Neural cell (in vitro differentiated cells): ENCODE measurements at regions not wholly inside any gene's neighbourhood (a gene's known extent, or its start where the extent isn't known, plus 50 kb on each side); places are given as distances from the start of the nearest gene placed in this dataset.

Source experiments
- H2AFZ ChIP-seq: fragments of 200-600, 300-800 bp; sonication (generic), shearing (Covaris generic); 2 replicates; pipeline ENCODE4 v1.6.0; 2014; ENCODE audit warnings: low read depth, mild to moderate bottlenecking, antibody characterized with exemption, low read length, moderate library complexity
- H3F3A ChIP-seq: fragments of 200-600 bp; shearing (Covaris generic); 2 replicates; pipeline ENCODE4 v1.6.1; 2016; ENCODE audit warnings: mild to moderate bottlenecking, moderate library complexity, mixed read lengths, antibody characterized with exemption, low read length; ENCODE audit not compliant: insufficient read depth, poor library complexity, severe bottlenecking
- H3K27ac ChIP-seq: fragments of 200-600, 300-800 bp; sonication (generic), shearing (Covaris generic); 2 replicates; pipeline ENCODE4 v1.5.1; 2014; ENCODE audit warnings: mild to moderate bottlenecking, low read length, moderate library complexity
- H3K27me3 ChIP-seq: fragments of 300-800, 200-600 bp; sonication (generic), shearing (Covaris generic); 2 replicates; pipeline ENCODE4 v1.6.0; 2014; ENCODE audit warnings: mild to moderate bottlenecking, low read depth, low read length, moderate library complexity; ENCODE audit not compliant: insufficient read depth
- H3K36me3 ChIP-seq: fragments of 300-800, 200-600 bp; sonication (generic), shearing (Covaris generic); 2 replicates; pipeline ENCODE4 v1.5.1; 2014; ENCODE audit warnings: mild to moderate bottlenecking, antibody characterized with exemption, low read length, moderate library complexity; ENCODE audit not compliant: insufficient read depth
- H3K4me2 ChIP-seq: fragments of 300-800, 200-600 bp; sonication (generic), shearing (Covaris generic); 2 replicates; pipeline ENCODE4 v1.6.0; 2014; ENCODE audit warnings: mild to moderate bottlenecking, low read length
- H3K4me3 ChIP-seq: fragments of 300-800, 200-600 bp; sonication (generic), shearing (Covaris generic); 2 replicates; pipeline ENCODE4 v1.5.1; 2014; ENCODE audit warnings: mild to moderate bottlenecking, low read length, moderate library complexity
- H3K79me2 ChIP-seq: fragments of 200-600 bp; shearing (Covaris generic); replicated peaks from 2 replicates; pipeline ENCODE4 v1.6.0; 2014; ENCODE audit warnings: mild to moderate bottlenecking, low read length, moderate library complexity; ENCODE audit not compliant: insufficient read depth
- H3K9ac ChIP-seq: fragments of 300-800, 200-600 bp; sonication (generic), shearing (Covaris generic); 2 replicates; pipeline ENCODE4 v1.6.1; 2016; ENCODE audit warnings: mild to moderate bottlenecking, low read length, mixed read lengths
- H3K9me2 ChIP-seq: fragments of 200-600 bp; shearing (Covaris generic); 2 replicates; pipeline ENCODE4 v1.6.1; 2016; ENCODE audit warnings: mild to moderate bottlenecking, low read length, mixed read lengths; ENCODE audit not compliant: insufficient read depth
- H3K9me3 ChIP-seq: fragments of 200-600, 300-800 bp; sonication (generic), shearing (Covaris generic); 2 replicates; pipeline ENCODE4 v1.6.1; 2016; ENCODE audit warnings: mild to moderate bottlenecking, mixed run types, low read length, moderate library complexity, mixed read lengths
- H4K20me1 ChIP-seq: fragments of 200-600 bp; shearing (Covaris generic); 2 replicates; pipeline ENCODE4 v1.6.1; 2016; ENCODE audit warnings: mild to moderate bottlenecking, mixed run types; ENCODE audit not compliant: insufficient read depth
- CTCF ChIP-seq: fragments of 450-650 bp; IDR thresholded peaks from 2 replicates; pipeline ENCODE4 v1.5.1; 2014; ENCODE audit warnings: antibody characterized with exemption, mild to moderate bottlenecking, moderate library complexity; ENCODE audit not compliant: poor library complexity, severe bottlenecking
- EP300 ChIP-seq: fragments of 450-650 bp; conservative IDR thresholded peaks from 2 replicates; pipeline ENCODE4 v1.6.1; 2014; ENCODE audit warnings: antibody characterized with exemption, mild to moderate bottlenecking, moderate library complexity; ENCODE audit not compliant: poor library complexity, severe bottlenecking
- EZH2 ChIP-seq: fragments of 200-600, 300-800 bp; shearing (Covaris generic), sonication (generic); IDR thresholded peaks from 2 replicates; pipeline ENCODE4 v1.6.1; 2014; ENCODE audit warnings: antibody characterized with exemption, low read length, borderline replicate concordance, mild to moderate bottlenecking; ENCODE audit not compliant: insufficient read depth, poor library complexity, severe bottlenecking
- MXI1 ChIP-seq: fragments of 450-650 bp; conservative IDR thresholded peaks from 2 replicates; pipeline ENCODE4 v1.6.1; 2014; ENCODE audit warnings: antibody characterized with exemption, mild to moderate bottlenecking; ENCODE audit not compliant: poor library complexity, severe bottlenecking
- POLR2AphosphoS5 ChIP-seq: IDR thresholded peaks from 2 replicates; pipeline ENCODE4 v1.6.1; 2012
- RAD21 ChIP-seq: fragments of 450-650 bp; conservative IDR thresholded peaks from 2 replicates; pipeline ENCODE4 v1.6.1; 2014; ENCODE audit warnings: antibody characterized with exemption, mild to moderate bottlenecking, moderate library complexity
- REST ChIP-seq: IDR thresholded peaks from 2 replicates; pipeline ENCODE4 v1.6.1; 2012; ENCODE audit warnings: borderline replicate concordance
- TAF1 ChIP-seq: IDR thresholded peaks from 2 replicates; pipeline ENCODE4 v1.6.1; 2012; ENCODE audit warnings: low read depth

DNA sequence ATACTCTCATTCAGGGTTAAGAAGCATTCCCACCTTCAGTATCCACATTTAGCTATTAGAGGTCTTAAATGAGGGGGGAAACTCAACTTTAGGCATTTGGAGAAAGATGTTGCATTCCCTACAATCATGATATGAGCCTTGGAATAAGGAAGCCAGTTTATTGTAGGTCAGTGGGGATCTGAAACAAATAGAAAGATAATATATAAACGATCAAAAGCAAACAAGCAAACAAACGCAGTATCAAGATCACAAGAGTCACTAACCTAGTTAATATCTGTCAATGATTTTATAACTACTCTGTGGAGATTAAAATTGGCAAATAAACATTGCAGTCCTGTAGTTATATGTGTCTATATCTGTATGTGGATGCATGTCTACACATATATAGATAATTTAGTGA is 152.4 kb upstream of the LRATD1 start:
- H3K9me3 ChIP-seq, result no peaks in the 10 kb centered on the region
- H3K79me2 ChIP-seq, result no peaks in the 10 kb centered on the region
- H3K4me2 ChIP-seq, result no peak overlapping the region
- no peaks in the 10 kb centered on the region for H3K36me3 ChIP-seq
- H3K27me3 ChIP-seq, result no peaks in the 10 kb centered on the region
- no peaks in the 10 kb centered on the region for H4K20me1 ChIP-seq
- no peaks in the 10 kb centered on the region for H3K9me2 ChIP-seq
- TF ChIP-seq TAF1, result no peak
- TF ChIP-seq CTCF, result no peak
- TF ChIP-seq MXI1, result no peak
- TF ChIP-seq REST, result no peak
- no peak for TF ChIP-seq RAD21
- no peak for TF ChIP-seq EP300
- H3K9ac ChIP-seq, result no peak overlapping the region
- H2AFZ ChIP-seq, result no peak overlapping the region
- no peak overlapping the region for H3K27ac ChIP-seq
- H3F3A ChIP-seq, result no peaks in the 10 kb centered on the region
- no peak overlapping the region for H3K4me3 ChIP-seq

DNA sequence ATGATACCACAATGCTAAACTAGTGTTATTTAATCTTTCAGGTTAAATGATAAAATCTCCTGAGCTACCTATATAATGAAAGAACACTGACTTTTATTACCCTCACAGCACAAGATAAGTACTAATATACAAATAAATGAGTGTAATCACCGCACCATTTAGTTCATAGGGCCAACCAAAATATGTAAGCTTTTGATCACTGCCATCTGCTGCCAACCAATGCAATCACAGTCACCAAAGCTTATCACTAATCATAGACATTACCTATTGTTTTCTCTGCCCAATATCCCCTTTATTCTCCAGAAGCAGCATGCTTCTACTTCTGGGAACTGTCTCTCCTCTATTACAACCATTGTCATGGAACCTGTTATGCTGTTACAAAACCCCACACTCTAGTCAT is 151.6 kb upstream of the LRATD1 start:
- Histone ChIP-seq H3F3A (no peaks in the 10 kb centered on the region), H3K4me3 (no peak overlapping the region), H4K20me1 (no peaks in the 10 kb centered on the region), H3K27ac (no peak overlapping the region), H3K36me3 (no peaks in the 10 kb centered on the region), H3K9ac (no peak overlapping the region), H3K4me2 (no peak overlapping the region), H3K79me2 (no peaks in the 10 kb centered on the region), H3K27me3 (no peaks in the 10 kb centered on the region), H3K9me3 (no peaks in the 10 kb centered on the region), H2AFZ (no peak overlapping the region), H3K9me2 (no peaks in the 10 kb centered on the region)
- TF ChIP-seq MXI1, result no peak
- no peak for TF ChIP-seq REST
- TF ChIP-seq POLR2AphosphoS5, result no peak
- no peak for TF ChIP-seq RAD21
- no peak for TF ChIP-seq EZH2
- no peak for TF ChIP-seq EP300
